Hematopoietic multipotent progenitor cell treated with erythropoietin and hydrocortisone succinate and interleukin-3 and kit ligand, for 4 days (in vitro differentiated cells): ENCODE measurements at regions not wholly inside any gene's neighbourhood (a gene's known extent, or its start where the extent isn't known, plus 50 kb on each side); places are given as distances from the start of the nearest gene placed in this dataset.

Source experiments
- DNase-seq: peaks from one replicate; pipeline ENCODE4 v3.0.0-alpha.2; 2015

DNA sequence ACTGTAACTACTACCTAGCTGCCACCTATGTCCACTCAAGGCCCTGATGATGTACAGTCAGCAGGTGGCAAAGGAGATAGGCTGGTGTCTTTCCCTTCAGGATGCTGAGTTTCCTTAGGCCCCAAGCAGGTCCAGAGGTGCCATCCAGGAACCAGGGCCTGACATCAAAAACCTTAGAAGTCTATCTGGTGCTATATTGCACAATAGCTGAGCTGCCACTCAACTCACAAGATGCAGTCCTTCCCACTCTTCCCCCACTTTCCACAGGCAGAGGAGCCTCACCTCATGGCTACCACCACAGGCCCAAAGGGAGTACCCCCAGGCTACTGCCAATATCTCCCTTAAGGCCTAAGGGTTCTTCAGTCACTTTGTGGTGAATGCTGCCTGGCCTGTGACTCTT, 83.9 kb upstream of the ZNF827 start:
- no peak for DNase-seq

- no peak for DNase-seq
Observed at GRCh38 chr4:146018247-146018646, 79.6 kb upstream of the ZNF827 start.

- no peak for DNase-seq
Observed at GRCh38 chr4:146004730-146005129, 66.1 kb upstream of the ZNF827 start.

DNA sequence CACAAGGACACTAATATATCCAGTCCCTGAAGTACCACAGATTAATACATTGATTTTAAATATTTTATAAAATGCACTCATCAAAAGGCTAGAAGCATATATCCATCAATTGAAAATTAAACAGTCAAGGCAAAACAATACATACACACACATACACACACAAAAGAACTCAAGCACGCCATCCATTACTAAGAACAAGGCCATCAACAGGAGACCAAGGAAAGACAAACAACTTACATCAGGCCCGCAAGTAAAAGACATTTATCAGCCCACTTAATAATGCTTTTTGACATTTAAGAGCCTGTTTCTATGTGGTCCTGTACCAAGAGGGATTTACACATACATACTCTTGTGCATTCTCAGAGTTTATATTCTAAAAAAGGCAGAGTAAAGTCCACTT, 50.0 kb upstream of the ZNF827 start:
- DNase-seq = no peak
